A549 (cell line): ENCODE measurements at regions not wholly inside any gene's neighbourhood (a gene's known extent, or its start where the extent isn't known, plus 50 kb on each side); places are given as distances from the start of the nearest gene placed in this dataset.

Experiments
- ATAC-seq, 2 experiments: fragments of 200-7000 bp in 1 of 2; fragments of >200 bp in 1 of 2; cut with Nextera tagmentation in 1 of 2; cut with Tn5 transposase in 1 of 2; 3 replicates each; pipeline versions ENCODE4 v1.8.0 to v1.9.1; 2018 to 2020; ENCODE audit warnings: mild to moderate bottlenecking in 1 of 2, moderate library complexity in 1 of 2
- CTCF ChIA-PET: fragments of 300-600 bp; sonication (Branson Sonifier 250); formaldehyde crosslinking; extraction: SDS; loops from one replicate; lab custom pipeline; 2021; ENCODE audit warnings: antibody characterized with exemption, inconsistent platforms; lab: Yijun Ruan, JAX
- POLR2A ChIA-PET: fragments of 350-600 bp; formaldehyde crosslinking; extraction: SDS; loops from one replicate; lab custom pipeline; 2021; ENCODE audit warnings: antibody characterized with exemption, inconsistent platforms; lab: Yijun Ruan, JAX
- DNase-seq, 2 experiments: peaks; one replicate each; pipeline versions ENCODE4 v3.0.0 to v3.0.0-alpha.2; 2011 to 2016; ENCODE audit warnings: low read depth in 1 of 2, low spot score in 1 of 2
- FAIRE-seq: peaks from 2 replicates; lab custom pipeline; 2011; peaks lifted over from hg19 to GRCh38; lab: Jason Lieb, UNC
- H3K27ac ChIP-seq, 2 experiments: fragments of >200 bp; sonication (Bioruptor Twin); formaldehyde crosslinking; 3 replicates each; pipeline ENCODE4 v1.5.1; 2016 to 2017
- H3K4me1 ChIP-seq: fragments of >200 bp; sonication (Bioruptor Twin); formaldehyde crosslinking; 3 replicates; pipeline ENCODE4 v1.6.1; 2016
- H3K4me2 ChIP-seq: fragments of >200 bp; sonication (Bioruptor Twin); formaldehyde crosslinking; 3 replicates; pipeline ENCODE4 v1.6.1; 2016
- H3K4me3 ChIP-seq: fragments of >200 bp; sonication (Bioruptor Twin); formaldehyde crosslinking; 3 replicates; pipeline ENCODE4 v1.5.1; 2016
- H3K9me3 ChIP-seq: fragments of >200 bp; sonication (Bioruptor Twin); formaldehyde crosslinking; 3 replicates; pipeline ENCODE4 v1.6.1; 2016
- ATOH8 ChIP-seq: fragments of 250-450 bp; sonication (Bioruptor Pico); IDR thresholded peaks from 2 replicates; pipeline ENCODE4 v1.5.0; 2020; ENCODE audit warnings: low read depth, mild to moderate bottlenecking, moderate library complexity
- CBX2 ChIP-seq: fragments of 200-600 bp; sonication (generic); IDR thresholded peaks from 2 replicates; pipeline ENCODE4 v1.6.1; 2016; ENCODE audit warnings: low read depth, mild to moderate bottlenecking, borderline replicate concordance
- CHD4 ChIP-seq: fragments of 200-600 bp; sonication (generic); IDR thresholded peaks from 2 replicates; pipeline ENCODE4 v1.6.1; 2016; ENCODE audit warnings: antibody characterized with exemption, mild to moderate bottlenecking, borderline replicate concordance
- EHF ChIP-seq: fragments of 250-450 bp; sonication (Bioruptor Pico); IDR thresholded peaks from 2 replicates; pipeline ENCODE4 v1.5.0; 2020; ENCODE audit warnings: mild to moderate bottlenecking
- FOXS1 ChIP-seq: fragments of 250-450 bp; sonication (Bioruptor Pico); IDR thresholded peaks from 2 replicates; pipeline ENCODE4 v1.5.0; 2020; ENCODE audit warnings: mild to moderate bottlenecking, moderate library complexity
- HDAC2 ChIP-seq: fragments of 200-600 bp; sonication (generic); IDR thresholded peaks from 2 replicates; pipeline ENCODE4 v1.6.1; 2016
- HEYL ChIP-seq: fragments of 250-450 bp; sonication (Bioruptor Pico); IDR thresholded peaks from 2 replicates; pipeline ENCODE4 v1.8.0; 2021; ENCODE audit warnings: mild to moderate bottlenecking, moderate library complexity
- HOXB5 ChIP-seq: fragments of 250-450 bp; sonication (Bioruptor Pico); IDR thresholded peaks from 2 replicates; pipeline ENCODE4 v1.5.0; 2020; ENCODE audit warnings: mild to moderate bottlenecking, moderate library complexity
- JUN ChIP-seq, 2 experiments: fragments of >200 bp; sonication (Bioruptor Twin); formaldehyde crosslinking; IDR thresholded peaks; 2 replicates in 1 of 2; 3 replicates in 1 of 2; pipeline ENCODE4 v1.6.1; 2016 to 2017
- JUNB ChIP-seq: fragments of >200 bp; sonication (Bioruptor Twin); formaldehyde crosslinking; IDR thresholded peaks from 2 replicates; pipeline ENCODE4 v1.6.1; 2016
- MAZ ChIP-seq: fragments of 150-350 bp; IDR thresholded peaks from 2 replicates; pipeline ENCODE4 v1.6.1; 2014; ENCODE audit warnings: antibody characterized with exemption, low read depth, low read length, borderline replicate concordance
- NFE2L2 ChIP-seq: fragments of 150-350 bp; conservative IDR thresholded peaks from 2 replicates; pipeline ENCODE4 v1.6.1; 2014; ENCODE audit warnings: low read length
- NPAS2 ChIP-seq: fragments of 250-450 bp; sonication (Bioruptor Pico); IDR thresholded peaks from 2 replicates; pipeline ENCODE4 v1.8.0; 2022; ENCODE audit warnings: mild to moderate bottlenecking, moderate library complexity, borderline replicate concordance
- RAD21 ChIP-seq, 2 experiments: fragments of >200 bp in 1 of 2; sonication (Bioruptor Twin) in 1 of 2; formaldehyde crosslinking in 1 of 2; IDR thresholded peaks in 1 of 2; conservative IDR thresholded peaks in 1 of 2; 2 replicates in 1 of 2; 3 replicates in 1 of 2; pipeline ENCODE4 v1.6.1; 2012 to 2018; ENCODE audit warnings: inconsistent platforms in 1 of 2
- RCOR1 ChIP-seq: fragments of 150-350 bp; IDR thresholded peaks from 2 replicates; pipeline ENCODE4 v1.6.1; 2014; ENCODE audit warnings: antibody characterized with exemption, low read length, low read depth
- RFX5 ChIP-seq: fragments of 450-650 bp; IDR thresholded peaks from 2 replicates; pipeline ENCODE4 v1.7.1; 2014; ENCODE audit warnings: antibody characterized with exemption, mild to moderate bottlenecking, moderate library complexity
- SMC3 ChIP-seq: fragments of >200 bp; sonication (Bioruptor Twin); formaldehyde crosslinking; IDR thresholded peaks from 3 replicates; pipeline ENCODE4 v1.6.1; 2018; ENCODE audit warnings: inconsistent platforms
- TFCP2L1 ChIP-seq: fragments of 250-450 bp; sonication (Bioruptor Pico); IDR thresholded peaks from 2 replicates; pipeline ENCODE4 v1.5.0; 2021; ENCODE audit warnings: mild to moderate bottlenecking
- TP53 ChIP-seq: fragments of 250-450 bp; sonication (Bioruptor Pico); IDR thresholded peaks from 2 replicates; pipeline ENCODE4 v1.5.0; 2021; ENCODE audit warnings: mild to moderate bottlenecking, moderate library complexity
- ZC3H11A ChIP-seq: fragments of 450-650 bp; IDR thresholded peaks from 2 replicates; pipeline ENCODE4 v1.6.1; 2014; ENCODE audit warnings: antibody characterized with exemption, mild to moderate bottlenecking
- ZNF302 ChIP-seq: fragments of 250-450 bp; sonication (Bioruptor Pico); IDR thresholded peaks from 2 replicates; pipeline ENCODE4 v1.9.0; 2021; ENCODE audit warnings: inconsistent platforms, mild to moderate bottlenecking, moderate library complexity
- ZSCAN20 ChIP-seq: fragments of 250-450 bp; sonication (Bioruptor Pico); IDR thresholded peaks from 2 replicates; pipeline ENCODE4 v1.8.0; 2022; ENCODE audit warnings: mild to moderate bottlenecking, moderate library complexity
- TF ChIP-seq, protein P1 (sequence below): fragments of >200 bp; sonication (Bioruptor Twin); formaldehyde crosslinking; IDR thresholded peaks from 2 replicates; pipeline ENCODE4 v1.6.1; 2016
- TF ChIP-seq, protein P2 (sequence below): fragments of 200-600 bp; sonication (generic); IDR thresholded peaks from 2 replicates; pipeline ENCODE4 v1.6.1; 2016; ENCODE audit warnings: antibody characterized with exemption, mild to moderate bottlenecking, moderate library complexity
- TF ChIP-seq, protein P3 (sequence below): fragments of 450-650 bp; IDR thresholded peaks from 2 replicates; pipeline ENCODE4 v1.6.1; 2014; ENCODE audit warnings: antibody characterized with exemption
- TF ChIP-seq, protein P4 (sequence below): IDR thresholded peaks from 2 replicates; pipeline ENCODE4 v1.6.1; 2012; ENCODE audit warnings: low read depth, borderline replicate concordance

DNA sequence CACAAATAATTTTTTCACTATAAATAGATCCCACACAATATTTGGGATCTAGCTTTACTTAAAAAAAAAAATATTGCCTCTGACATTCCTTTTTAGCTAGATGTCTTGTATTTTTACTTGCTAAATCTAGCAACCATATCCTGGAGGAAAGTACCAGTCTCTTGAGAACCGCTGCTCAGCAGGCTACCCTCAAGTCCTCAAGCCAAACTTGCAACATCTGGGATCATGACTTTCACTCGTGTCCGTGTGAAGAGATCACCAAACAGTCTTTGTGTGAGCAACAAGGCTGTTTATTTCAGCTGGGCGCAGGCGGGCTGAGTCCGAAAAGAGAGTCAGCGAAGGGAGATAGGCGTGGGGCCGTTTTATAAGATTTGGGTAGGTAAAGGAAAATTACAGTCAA lies 180.3 kb upstream of the FER start (continued):
- TF ChIP-seq ZC3H11A (no peak), RFX5 (no peak), CHD4 (no peak), TP53 (CRISPR knock-in tag) (no peak), NPAS2 (CRISPR knock-in tag) (no peak), RAD21 (conservative IDR thresholded peaks at IDR 0.05 in 1 of 2, IDR thresholded peaks at IDR 0.05 in 1 of 2) (no peak), SMC3 (no peak), MAZ (no peak), ZNF302 (CRISPR knock-in tag) (no peak)

DNA sequence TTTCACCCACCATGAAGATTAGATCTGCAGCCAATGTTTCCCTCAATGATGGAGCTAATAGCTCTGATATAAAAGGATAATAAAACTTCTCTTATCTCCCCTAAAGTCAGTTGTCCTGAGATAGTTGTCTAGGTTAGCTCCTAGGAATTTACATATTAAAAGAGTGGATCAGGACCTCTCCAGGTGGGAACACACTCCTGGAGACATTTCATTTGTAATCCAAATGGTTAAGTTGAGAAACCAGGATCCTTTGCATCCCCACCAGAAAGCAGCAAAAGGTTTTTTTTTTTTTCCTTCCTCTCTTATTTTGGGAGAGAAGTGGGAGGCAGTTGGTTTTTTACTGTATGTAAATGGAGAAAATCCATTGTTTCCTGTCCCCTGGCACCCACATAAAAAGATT lies 182.5 kb upstream of the FBXL17 start:
- Histone ChIP-seq H3K27ac (no peak overlapping the region), H3K4me3 (no peak overlapping the region), H3K9me3 (no peaks in the 10 kb centered on the region), H3K4me2 (no peak overlapping the region), H3K4me1 (no peaks in the 10 kb centered on the region)
- ChIA-PET CTCF (no interaction called here), POLR2A (no interaction called here)
- no peak for ATAC-seq
- no peak for DNase-seq
- no peak for TF ChIP-seq SMC3
- no peak for TF ChIP-seq HOXB5 (CRISPR knock-in tag)
- TF ChIP-seq, protein P1, sequence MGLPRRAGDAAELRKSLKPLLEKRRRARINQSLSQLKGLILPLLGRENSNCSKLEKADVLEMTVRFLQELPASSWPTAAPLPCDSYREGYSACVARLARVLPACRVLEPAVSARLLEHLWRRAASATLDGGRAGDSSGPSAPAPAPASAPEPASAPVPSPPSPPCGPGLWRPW = no peak
- TF ChIP-seq ZC3H11A = no peak
- TF ChIP-seq CBX2 = no peak
- TF ChIP-seq RCOR1 = no peak
- TF ChIP-seq, protein P2, sequence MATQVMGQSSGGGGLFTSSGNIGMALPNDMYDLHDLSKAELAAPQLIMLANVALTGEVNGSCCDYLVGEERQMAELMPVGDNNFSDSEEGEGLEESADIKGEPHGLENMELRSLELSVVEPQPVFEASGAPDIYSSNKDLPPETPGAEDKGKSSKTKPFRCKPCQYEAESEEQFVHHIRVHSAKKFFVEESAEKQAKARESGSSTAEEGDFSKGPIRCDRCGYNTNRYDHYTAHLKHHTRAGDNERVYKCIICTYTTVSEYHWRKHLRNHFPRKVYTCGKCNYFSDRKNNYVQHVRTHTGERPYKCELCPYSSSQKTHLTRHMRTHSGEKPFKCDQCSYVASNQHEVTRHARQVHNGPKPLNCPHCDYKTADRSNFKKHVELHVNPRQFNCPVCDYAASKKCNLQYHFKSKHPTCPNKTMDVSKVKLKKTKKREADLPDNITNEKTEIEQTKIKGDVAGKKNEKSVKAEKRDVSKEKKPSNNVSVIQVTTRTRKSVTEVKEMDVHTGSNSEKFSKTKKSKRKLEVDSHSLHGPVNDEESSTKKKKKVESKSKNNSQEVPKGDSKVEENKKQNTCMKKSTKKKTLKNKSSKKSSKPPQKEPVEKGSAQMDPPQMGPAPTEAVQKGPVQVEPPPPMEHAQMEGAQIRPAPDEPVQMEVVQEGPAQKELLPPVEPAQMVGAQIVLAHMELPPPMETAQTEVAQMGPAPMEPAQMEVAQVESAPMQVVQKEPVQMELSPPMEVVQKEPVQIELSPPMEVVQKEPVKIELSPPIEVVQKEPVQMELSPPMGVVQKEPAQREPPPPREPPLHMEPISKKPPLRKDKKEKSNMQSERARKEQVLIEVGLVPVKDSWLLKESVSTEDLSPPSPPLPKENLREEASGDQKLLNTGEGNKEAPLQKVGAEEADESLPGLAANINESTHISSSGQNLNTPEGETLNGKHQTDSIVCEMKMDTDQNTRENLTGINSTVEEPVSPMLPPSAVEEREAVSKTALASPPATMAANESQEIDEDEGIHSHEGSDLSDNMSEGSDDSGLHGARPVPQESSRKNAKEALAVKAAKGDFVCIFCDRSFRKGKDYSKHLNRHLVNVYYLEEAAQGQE = no peak
- no peak for TF ChIP-seq TFCP2L1
- TF ChIP-seq ATOH8 (CRISPR knock-in tag) = no peak
- FAIRE-seq = no peak

GRCh38 chr5:108562205-108562454 lies 180.2 kb upstream of the FBXL17 start:
- ChIA-PET CTCF (no interaction called here), POLR2A (no interaction called here)
- H3K4me3 ChIP-seq = no peak overlapping the region
- TF ChIP-seq RCOR1 (no peak), EHF (CRISPR knock-in tag) (no peak), HDAC2 (no peak), JUN (IDR thresholded peaks at IDR 0.05) (no peak), NFE2L2 (no peak), HEYL (CRISPR knock-in tag) (no peak), FOXS1 (CRISPR knock-in tag) (no peak), JUNB (no peak), ZC3H11A (no peak), ZSCAN20 (CRISPR knock-in tag) (no peak), RFX5 (no peak)
- TF ChIP-seq, protein P3, sequence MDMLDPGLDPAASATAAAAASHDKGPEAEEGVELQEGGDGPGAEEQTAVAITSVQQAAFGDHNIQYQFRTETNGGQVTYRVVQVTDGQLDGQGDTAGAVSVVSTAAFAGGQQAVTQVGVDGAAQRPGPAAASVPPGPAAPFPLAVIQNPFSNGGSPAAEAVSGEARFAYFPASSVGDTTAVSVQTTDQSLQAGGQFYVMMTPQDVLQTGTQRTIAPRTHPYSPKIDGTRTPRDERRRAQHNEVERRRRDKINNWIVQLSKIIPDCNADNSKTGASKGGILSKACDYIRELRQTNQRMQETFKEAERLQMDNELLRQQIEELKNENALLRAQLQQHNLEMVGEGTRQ = no peak
- TF ChIP-seq, protein P4, sequence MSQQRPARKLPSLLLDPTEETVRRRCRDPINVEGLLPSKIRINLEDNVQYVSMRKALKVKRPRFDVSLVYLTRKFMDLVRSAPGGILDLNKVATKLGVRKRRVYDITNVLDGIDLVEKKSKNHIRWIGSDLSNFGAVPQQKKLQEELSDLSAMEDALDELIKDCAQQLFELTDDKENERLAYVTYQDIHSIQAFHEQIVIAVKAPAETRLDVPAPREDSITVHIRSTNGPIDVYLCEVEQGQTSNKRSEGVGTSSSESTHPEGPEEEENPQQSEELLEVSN = no peak
- TF ChIP-seq, protein P1 = no peak
- FAIRE-seq (no peak), ATAC-seq (no peak), DNase-seq (no peak)
- no peaks in the 10 kb centered on the region for H3K9me3 ChIP-seq
- H3K27ac ChIP-seq = no peak overlapping the region
- H3K4me2 ChIP-seq = no peak overlapping the region
- H3K4me1 ChIP-seq = no peaks in the 10 kb centered on the region
